Posterior vena cava (tissue), 2 donors: ENCODE measurements at regions not wholly inside any gene's neighbourhood (a gene's known extent, or its start where the extent isn't known, plus 50 kb on each side); places are given as distances from the start of the nearest gene placed in this dataset.
"Not testable (repeated sequence)": the region's sequence is repeated elsewhere in the genome, so short reads cannot be mapped to it uniquely, and the experiment has no call there.

Source experiments
- DNase-seq: peaks from one replicate; pipeline ENCODE4 v3.0.0-alpha.2; 2020; ENCODE audit warnings: low spot score
- intact Hi-C, 2 donors: fragments of 100-400 bp; cut with DNase I; formaldehyde crosslinking; loops; one replicate each; pipeline versions ENCODE4 v1.14.1 to v1.14.2; 2022 to 2023
- donor health status: DM: yes; HTN: yes; CAD: no.
- donor health status: DM: yes; HTN: yes; CAD: no.

DNA sequence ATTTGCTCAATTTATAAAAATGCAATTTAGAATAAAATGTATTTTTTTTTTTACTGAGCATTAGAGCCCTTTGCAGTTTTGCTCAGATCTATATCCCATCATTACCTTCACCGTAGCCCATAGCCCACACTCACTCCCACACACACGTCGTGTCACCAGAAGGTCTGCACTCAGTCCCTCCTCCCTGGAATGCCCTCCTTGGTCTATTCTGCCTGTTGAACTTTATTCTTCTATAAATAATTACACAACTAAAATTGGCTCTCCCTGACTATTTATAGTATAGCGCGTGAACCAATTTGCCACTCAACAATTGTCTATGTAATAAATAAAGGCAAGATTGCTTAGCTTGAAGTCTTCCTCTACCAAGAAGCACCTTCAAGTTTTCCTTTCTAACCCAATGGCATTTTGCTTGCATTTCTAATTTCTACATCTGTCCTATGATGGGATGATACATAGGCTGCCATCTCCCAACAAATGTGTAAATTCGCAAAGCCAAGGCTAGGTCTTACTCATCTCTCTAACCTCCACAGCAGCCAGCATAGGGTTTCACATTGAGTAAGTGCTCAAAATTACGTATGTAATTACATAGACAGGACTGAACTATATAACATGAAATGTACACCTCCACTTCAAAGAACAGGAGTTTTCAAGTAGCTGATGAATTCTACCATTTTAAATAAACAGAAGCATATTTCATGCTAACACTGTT lies 172.0 kb upstream of the HES1 start:
- intact Hi-C loops = no loop called here
- no peak for DNase-seq

DNA sequence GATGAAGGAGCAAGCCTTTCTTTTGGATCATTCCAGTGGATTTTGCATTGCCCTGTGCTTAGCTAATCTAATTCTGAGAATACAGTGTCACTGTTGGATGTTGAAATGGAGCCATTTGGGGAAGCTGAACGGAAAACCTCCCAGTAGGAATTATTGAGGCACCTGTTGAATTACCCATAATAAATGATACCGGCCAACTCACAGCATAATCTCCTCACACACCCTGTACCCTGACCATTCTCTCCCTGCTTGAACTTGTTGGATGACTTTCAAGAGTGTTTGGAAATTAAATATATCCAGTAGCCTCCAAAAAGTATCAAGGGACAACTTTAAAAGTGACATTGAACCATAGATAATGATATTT lies 171.4 kb upstream of the HES1 start:
- DNase-seq = no peak
- intact Hi-C loops = no loop called here

DNA sequence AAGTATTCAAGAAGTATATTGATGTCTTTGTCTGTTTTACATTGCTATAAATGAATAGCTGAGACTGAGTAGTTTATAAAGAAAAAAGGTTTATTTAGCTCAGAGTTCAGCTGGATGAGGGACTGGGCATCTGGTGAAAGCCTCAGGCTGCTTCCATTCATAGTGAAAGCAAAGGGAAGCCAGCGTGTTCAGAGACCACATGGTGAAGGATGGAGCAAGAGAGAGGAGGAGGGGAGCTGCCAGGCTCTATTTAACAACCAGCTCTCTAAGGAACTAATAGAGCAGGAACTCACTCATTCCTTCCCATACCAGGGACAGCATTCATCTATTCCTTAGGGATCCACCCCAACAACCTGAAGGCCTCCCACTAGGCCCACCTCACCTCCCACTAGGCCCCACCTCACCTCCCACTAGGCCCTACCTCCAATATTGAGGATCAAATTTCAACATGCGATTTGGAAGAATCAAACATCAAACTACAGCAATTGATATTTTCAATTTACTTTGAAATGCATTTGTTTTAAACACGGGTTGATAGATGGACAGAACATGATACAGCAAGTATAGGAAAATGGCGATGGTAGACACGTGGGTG lies 167.5 kb upstream of the HES1 start:
- intact Hi-C loops = no loop called here
- no peak for DNase-seq

DNA sequence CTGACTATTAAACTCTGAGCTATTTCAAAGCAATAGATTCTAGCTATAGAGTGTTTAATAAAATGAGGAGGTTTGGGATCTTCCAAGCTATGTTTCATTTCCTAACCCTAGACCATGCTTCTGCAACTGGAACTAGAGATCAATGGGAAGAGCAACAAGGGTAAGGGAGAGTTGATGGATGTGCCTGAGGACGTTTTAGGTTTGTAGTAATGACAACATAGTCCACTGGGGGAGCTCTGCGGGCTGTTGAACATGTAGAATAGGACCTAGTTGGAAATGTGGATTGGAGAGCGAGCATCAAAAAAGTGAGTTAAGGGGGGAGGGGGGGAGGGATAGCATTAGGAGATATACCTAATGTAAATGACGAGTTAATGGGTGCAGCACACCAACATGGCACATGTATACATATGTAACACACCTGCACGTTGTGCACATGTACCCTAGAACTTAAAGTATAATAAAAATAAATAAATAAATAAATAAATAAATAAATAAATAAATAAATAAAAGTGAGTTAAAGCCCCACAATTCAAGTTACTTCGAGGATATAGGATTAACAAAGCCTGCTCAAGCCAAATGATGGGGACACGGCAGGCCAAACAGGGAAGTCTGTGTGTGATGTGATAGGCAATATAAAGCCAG lies 165.7 kb upstream of the HES1 start:
- DNase-seq, intact Hi-C loops: not testable (repeated sequence)

DNA sequence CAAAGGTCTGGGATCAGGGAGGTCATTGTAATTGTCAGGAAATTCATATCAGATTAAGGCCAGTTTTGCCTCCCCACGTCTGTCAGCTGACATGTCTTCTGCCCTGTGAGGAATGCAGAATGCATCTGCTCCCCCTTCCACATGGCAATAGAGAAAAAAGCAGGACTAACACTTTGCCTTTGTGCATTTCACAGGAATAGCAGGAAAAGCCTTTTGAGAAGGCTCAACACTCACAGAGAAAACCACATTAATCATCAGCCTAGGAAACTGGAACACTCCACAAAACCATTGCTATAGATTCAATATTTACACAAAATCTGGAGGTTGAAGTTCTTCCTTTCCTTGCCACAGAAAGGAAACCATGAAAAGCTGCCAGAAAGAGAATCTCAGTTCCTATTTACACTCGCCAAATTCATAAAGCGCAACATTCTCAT lies 165.2 kb upstream of the HES1 start:
- no peak for DNase-seq

DNA sequence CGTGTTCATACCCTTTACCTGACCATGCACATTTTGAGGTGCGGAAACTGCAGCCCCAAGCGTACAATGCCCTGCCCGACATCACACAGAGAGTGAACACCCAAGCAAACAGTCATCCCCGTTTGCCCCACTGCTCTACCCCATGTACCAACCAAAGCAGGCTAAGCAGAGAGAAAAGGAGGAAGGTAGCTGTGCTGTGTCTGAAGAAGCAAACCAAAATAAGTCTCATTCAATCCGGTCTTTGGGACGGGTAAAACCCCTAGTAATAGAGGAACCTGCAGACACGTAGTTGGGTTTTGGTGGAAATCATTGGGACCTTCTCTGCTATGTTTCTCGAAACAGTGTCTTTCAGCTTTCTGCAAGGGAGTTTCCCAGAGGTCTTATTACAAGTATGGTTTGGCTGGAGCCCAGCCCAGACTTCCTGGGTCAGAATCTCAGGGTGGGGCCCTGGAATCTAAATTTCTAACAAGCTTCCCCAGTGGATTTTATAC lies 164.6 kb upstream of the HES1 start:
- no peak for DNase-seq
- intact Hi-C loops = no loop called here

More for the DNA sequence above, 165.2 kb upstream of the HES1 start:
- intact Hi-C loops = no loop called here

DNA sequence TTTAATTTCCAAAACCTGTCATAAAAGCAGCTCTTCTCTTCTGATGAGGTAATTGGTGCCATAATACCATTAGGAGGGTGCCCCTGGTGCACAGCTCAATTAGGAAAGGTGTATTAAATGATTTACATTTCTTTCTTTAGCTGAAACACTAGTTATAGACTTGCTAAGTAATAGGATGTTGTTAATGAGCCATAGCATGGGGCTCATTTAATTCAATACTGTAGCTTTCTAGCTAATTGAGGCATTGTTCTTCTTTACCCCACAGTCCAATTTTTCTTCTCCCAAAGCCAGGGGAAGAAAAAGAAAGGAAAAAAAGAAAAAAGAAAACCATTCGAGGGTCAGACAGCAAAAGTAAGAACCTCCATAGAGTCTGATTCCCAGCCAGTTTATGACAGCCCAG lies 164.0 kb upstream of the HES1 start:
- DNase-seq = no peak
- intact Hi-C loops = no loop called here

DNA sequence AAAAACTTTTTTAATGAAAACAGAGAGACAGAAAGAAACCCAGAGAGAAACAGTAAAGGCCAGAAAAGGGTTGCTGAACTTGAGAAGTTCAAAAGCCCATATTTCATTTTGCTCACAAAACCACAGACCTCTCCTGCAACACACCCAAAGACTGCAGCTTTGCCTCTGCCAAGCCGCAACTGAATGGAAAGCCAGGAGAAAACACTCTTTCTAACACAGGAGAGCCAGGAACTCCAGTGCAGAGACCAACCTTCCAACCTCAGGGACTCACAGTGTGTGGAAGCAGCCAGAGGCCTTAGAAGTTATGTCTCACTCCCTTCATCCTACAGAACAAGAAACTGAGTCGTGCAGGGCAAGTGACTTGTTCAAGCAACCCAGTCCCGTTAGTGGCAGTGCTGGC lies 163.1 kb upstream of the HES1 start:
- DNase-seq = no peak
- intact Hi-C loops = no loop called here

DNA sequence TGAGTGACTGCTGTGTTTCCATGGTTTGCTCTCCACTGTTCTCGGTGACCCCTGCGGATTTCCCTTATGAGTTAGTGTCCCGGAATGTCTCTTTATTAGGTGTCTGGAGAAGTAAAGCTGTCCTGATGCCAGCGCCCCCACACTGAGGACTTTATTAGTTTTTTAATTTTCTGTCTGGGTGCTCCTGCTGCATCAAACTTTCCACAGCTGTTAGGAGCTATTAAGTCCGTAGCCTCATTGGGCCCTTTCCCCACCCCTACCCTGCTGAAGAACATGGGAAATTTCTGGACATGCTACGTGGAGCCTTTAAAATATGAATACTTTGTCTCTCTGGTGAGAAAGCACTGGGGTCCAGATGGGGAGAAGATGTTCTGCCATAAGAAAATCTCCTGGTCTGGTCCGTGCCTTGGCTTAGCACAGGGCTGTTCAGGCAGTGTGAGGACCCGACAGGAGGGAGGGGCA lies 161.7 kb upstream of the HES1 start:
- no peak for DNase-seq

DNA sequence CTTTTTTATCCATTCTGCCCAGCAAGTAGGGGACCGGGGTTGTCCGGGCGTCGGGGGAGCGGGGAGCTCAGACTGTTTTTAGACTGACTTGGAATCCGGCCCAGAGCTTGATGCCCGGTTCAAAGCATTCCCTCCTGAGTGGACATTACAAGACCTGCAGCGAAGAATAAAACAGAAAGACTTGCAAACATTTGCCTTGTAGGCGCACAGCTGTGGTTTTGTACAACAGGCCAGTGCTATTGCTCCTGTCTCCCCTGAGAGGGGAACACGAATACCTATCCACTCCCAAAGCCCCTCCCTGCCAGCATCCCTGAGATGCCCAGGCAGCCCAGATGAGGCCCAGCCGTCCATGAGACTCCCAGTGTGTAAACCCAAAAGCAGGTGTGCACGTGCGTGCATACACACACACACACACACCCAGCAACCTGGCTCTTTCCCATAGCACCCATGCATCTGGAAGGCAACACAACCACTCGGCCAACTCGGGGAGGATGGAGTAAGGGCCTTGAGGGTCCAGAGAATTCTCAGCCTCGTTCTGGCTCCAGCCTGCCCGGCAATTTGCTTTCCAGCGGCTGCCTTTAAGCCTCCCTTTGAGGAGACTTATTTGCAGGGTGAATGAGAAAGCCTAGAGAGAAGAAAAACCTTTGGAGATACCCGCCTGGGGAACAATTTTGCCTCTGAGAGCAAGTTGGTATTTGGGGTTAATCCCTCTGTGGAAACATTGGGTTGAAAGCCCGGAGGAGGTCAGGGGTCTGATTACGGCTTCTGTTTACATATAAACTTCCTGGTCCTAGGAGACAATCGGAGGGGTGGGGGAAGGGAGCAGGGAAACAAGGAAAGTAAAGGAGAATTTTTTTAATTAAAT lies 161.0 kb upstream of the HES1 start:
- intact Hi-C loops = no loop called here
- no peak for DNase-seq

More for the DNA sequence above, 161.7 kb upstream of the HES1 start:
- intact Hi-C loops = no loop called here

DNA sequence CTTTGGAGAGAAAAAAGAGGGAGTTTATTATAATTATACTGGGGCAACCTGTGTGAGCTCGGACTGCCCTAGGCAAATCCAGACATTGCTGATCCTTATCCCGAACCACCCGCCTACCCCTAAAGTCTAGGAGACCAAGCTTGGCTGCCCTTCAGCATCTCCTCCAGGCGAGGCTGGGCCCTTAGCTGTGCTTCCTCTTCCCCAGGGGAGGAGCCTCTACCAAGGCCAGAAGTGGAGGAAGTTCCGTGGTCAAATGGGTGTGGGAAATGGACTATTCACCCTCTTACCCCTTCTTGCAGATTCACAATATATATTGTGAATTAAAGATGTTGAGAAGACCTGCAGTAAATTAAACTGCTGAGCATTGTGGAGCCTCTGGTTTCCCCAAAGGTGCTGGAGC lies 158.3 kb upstream of the HES1 start:
- intact Hi-C loops = no loop called here
- DNase-seq = no peak

DNA sequence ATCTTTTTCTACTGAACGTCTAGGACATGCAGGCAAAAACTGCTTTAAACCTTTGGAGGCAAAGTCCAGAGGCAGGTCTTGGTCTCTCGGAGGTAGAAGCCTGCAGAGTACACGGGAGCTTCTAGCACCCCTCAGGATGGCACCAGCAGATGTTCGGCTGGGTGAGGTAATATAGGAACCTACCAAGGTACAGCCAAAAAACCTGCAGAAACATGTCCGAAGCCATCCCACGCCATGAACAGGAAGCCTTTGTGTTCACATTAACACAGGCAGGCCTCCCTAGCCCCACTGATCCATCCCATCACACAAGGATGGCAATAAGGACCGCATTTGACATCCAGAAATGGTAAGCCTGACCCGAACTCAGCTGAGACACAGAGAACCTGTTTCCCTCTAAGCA lies 157.9 kb upstream of the HES1 start:
- intact Hi-C loops = no loop called here
- no peak for DNase-seq

DNA sequence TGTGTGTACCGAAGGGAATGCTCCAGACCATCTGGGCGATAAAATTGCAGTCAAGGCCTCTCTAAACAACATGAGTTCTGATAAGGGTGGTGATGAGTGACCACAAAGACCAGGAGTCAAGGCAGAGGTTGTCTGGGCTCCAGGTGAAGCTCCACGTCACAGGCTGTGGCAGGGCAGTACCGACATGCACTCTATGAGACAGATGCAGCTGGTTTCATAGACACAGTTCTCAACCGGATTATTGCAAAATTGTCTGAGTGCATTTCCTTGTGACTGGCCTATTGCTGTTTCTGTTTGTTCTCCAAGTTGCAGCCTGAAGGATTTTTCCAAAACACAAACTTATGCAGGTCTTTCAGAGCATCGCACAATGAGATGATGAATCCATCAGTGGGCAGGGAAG lies 157.5 kb upstream of the HES1 start:
- DNase-seq = no peak
- intact Hi-C loops = no loop called here

DNA sequence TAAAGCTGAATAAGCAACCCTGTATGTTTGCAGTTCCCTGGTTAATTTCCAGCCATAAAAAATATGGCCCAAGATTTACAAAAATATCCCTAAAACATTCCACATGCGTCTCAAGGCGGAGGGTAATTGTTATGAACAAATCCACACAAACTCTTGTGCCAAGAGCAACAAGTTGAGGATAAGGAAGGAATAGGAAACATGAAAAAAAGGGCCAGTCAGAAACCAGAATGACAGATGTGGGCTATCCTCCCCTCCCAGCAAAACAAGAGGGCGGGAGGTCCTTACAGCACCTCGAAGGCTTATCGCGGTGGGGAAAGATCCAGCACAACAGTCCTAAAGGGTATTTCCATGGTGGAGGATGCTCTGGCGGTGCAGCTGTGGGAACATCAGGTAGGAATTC lies 155.6 kb upstream of the HES1 start:
- intact Hi-C loops = no loop called here
- no peak for DNase-seq

DNA sequence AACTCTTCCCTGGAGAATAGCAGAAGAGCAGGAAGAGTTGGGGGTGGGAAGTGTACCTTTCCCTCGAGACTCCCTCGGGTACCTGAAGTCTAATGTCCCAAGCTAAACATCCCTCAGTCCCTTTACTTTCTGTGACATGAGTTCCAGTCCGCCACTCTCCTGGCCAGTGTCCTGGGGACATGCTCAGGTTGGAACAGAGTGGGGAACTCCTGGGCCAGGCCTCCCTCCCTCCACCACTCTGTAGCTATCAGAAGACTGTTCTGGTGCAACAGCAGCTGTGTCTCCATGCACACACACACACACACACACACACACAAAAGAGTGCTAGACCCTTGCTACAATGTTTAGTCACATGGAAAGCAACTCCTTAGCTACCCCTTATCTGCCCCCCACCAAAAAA lies 155.0 kb upstream of the HES1 start:
- DNase-seq = no peak
- intact Hi-C loops = no loop called here

DNA sequence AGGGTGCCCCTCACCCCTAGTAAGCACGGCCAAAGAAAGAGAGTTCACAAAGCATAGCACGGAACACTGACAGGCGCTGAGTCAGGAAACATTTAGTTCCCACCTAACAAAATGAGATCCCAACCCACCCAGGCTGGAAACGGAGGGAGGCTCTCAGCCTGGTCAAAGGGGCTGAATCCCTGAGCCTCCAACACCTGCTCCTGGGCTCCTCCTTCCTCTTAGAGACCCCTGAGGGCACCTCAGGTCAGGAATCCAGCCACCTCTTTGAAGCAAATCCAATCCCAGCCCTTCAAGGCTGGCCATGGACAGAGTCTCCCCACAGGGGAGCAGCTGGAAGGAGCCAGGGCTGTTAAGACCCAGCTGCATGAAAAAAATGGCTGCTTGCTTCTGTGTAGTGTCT lies 154.4 kb upstream of the HES1 start:
- intact Hi-C loops = no loop called here
- no peak for DNase-seq

DNA sequence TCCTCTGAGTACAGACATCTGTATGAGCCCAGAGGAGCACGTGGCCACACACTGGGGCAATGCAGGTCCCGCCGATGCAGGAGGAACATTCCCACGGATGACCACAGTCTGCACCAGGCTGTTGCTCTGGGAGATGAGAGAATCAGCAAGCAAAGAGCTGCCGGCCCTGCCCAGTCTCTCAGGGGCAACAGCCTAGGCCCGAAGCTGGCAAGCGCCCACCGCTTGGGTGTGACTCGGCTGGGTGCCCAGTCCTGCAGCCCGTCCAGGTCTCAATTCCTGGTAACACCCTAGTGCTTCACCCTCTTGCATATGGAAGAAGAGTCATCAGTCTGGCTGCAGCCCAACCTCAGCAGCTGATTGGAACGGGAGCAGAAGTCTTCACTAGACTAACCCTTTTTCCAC lies 153.7 kb upstream of the HES1 start:
- DNase-seq = peak; percentile 94

DNA sequence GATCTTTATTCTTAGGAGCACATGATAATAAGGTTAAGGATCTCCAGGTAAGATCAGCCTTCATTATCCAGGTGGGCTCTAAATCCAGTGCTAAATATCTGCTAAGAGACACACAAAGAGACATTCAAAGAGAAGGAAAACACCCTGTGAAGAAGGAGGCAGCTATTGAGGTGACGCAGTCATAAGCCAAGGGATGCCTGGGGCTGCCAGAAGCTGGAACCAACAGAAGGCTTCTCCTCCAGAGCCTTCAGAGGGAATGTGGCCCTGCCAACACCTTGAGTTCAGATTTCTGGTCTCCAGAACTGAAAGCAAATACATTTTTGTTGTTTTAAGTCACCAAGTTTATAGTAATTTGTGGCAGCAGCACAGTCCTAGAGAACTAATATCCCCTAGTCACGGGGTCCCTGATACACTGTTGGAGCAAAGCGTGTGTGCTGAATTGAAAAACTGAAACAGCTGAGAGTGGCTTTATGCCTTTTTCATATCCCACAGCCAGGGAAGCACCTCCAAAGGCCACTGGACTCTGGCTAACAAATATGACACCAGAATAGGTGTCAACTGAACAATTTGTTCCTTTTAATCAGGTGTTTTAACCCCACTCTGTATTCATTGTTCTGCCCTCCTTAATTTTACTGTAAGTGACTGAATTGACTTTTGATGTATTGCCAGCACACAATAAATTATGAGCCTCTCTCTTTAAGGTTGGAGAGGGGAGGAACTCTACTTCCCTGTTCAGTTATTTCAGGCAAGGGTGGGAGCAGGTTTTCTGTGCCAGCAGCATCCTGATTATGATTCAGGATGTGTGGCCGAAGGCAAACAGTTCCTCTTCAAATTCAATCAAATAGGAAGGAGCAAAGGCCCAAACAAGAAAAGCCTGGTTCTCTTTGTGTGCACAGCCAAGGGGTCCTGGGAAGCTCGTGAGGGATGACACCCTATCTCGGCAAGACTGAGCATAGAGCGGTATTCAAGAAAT lies 151.8 kb upstream of the HES1 start:
- intact Hi-C loops = loop anchor here in 1 of 2 donors (1.0 kb wide), 1 partner anchor 25 kb away; no protein-coding TSS in a partner anchor

More for the DNA sequence above, 153.7 kb upstream of the HES1 start:
- intact Hi-C loops = no loop called here

DNA sequence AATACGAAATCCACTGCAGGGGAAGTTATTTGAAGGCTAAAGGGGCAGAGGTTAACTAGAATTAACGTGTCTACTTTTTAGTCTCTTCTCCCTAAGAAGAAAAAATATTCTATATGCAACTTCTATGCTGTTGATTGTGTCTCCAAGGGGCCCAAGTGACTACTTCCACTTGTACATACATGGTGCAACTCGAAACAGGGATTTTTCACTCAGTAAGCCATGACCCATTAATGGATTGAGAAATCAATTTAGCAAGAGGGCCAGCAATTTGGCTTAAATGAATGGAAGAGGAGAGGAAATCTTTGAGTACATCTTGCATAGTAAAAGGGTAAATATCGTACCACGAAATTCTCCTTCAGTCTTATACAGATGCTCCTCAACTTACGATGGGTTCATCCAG lies 151.1 kb upstream of the HES1 start:
- intact Hi-C loops = no loop called here
- DNase-seq = no peak

More for the DNA sequence above, 151.8 kb upstream of the HES1 start:
- DNase-seq = no peak
